Neural crest cell (in vitro differentiated cells): ENCODE measurements at regions not wholly inside any gene's neighbourhood (a gene's known extent, or its start where the extent isn't known, plus 50 kb on each side); places are given as distances from the start of the nearest gene placed in this dataset.

Experiments
- DNase-seq: peaks from one replicate; pipeline ENCODE4 v3.0.0; 2021; ENCODE audit warnings: low read depth, mixed read lengths, low spot score
- H3K27ac Mint-ChIP-seq: one replicate; pipeline ENCODE4 v1.8.0; 2021; ENCODE audit warnings: mild to moderate bottlenecking, mixed read lengths; ENCODE audit not compliant: unreplicated experiment
- H3K27me3 Mint-ChIP-seq: 2 replicates; pipeline ENCODE4 v1.8.0; 2021; ENCODE audit warnings: low read depth, mild to moderate bottlenecking, mixed read lengths
- H3K36me3 Mint-ChIP-seq: 2 replicates; pipeline ENCODE4 v1.8.0; 2021; ENCODE audit warnings: low read depth, mild to moderate bottlenecking, mixed read lengths
- H3K4me1 Mint-ChIP-seq: 2 replicates; pipeline ENCODE4 v1.8.0; 2021; ENCODE audit warnings: mixed read lengths
- H3K4me3 Mint-ChIP-seq: one replicate; pipeline ENCODE4 v1.8.0; 2021; ENCODE audit warnings: mild to moderate bottlenecking, mixed read lengths
- H3K9me3 Mint-ChIP-seq: 2 replicates; pipeline ENCODE4 v1.8.0; 2021; ENCODE audit warnings: mixed read lengths
- TF ChIP-seq, protein P1 (sequence below): fragments of 200-600 bp; sonication (generic); conservative IDR thresholded peaks from 2 replicates; pipeline ENCODE4 v1.5.0; 2021; ENCODE audit warnings: antibody characterized with exemption, mild to moderate bottlenecking

DNA sequence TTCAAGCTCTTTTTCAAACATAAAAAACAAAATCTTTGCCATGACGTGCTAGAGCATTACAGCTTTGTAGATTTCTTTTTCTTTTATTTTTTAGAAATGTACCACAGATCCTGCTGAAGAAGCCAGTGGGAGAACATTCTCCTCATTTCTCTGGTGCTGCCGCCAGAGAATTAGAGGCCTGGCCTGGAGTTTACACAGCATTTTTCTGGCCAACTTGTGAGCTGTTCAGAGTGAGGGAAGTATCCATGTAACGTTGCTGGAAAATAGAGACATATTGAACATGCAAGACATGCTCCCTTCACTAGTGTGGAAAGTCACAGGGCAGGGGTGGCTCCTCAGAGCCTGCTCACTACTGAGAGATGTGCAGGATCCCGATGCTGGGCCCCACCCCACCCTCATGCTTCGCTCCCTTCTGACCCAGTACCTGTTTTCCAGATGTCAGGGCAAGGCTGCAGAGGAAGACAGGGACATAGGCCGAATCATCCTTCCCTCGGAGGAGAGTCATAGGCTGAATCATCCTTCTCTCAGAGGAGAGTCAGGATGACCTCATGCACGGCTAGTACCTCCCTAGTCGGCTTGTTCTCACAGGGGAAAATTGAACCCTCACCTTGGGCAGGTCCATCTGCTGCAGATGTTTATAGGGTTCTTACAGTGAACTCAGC, 298.5 kb downstream of the INSIG2 start:
- H3K27ac Mint-ChIP-seq, result peak overlapping the region; percentile 19
- no peaks in the 10 kb centered on the region for H3K4me1 Mint-ChIP-seq
- no peak overlapping the region for H3K4me3 Mint-ChIP-seq
- H3K36me3 Mint-ChIP-seq, result peaks cover 6% of the 10 kb centered on the region
- H3K9me3 Mint-ChIP-seq, result peaks cover 16% of the 10 kb centered on the region
- TF ChIP-seq, protein P1, sequence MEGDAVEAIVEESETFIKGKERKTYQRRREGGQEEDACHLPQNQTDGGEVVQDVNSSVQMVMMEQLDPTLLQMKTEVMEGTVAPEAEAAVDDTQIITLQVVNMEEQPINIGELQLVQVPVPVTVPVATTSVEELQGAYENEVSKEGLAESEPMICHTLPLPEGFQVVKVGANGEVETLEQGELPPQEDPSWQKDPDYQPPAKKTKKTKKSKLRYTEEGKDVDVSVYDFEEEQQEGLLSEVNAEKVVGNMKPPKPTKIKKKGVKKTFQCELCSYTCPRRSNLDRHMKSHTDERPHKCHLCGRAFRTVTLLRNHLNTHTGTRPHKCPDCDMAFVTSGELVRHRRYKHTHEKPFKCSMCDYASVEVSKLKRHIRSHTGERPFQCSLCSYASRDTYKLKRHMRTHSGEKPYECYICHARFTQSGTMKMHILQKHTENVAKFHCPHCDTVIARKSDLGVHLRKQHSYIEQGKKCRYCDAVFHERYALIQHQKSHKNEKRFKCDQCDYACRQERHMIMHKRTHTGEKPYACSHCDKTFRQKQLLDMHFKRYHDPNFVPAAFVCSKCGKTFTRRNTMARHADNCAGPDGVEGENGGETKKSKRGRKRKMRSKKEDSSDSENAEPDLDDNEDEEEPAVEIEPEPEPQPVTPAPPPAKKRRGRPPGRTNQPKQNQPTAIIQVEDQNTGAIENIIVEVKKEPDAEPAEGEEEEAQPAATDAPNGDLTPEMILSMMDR, result no peak
- DNase-seq, result no peak
- no peaks in the 10 kb centered on the region for H3K27me3 Mint-ChIP-seq

DNA sequence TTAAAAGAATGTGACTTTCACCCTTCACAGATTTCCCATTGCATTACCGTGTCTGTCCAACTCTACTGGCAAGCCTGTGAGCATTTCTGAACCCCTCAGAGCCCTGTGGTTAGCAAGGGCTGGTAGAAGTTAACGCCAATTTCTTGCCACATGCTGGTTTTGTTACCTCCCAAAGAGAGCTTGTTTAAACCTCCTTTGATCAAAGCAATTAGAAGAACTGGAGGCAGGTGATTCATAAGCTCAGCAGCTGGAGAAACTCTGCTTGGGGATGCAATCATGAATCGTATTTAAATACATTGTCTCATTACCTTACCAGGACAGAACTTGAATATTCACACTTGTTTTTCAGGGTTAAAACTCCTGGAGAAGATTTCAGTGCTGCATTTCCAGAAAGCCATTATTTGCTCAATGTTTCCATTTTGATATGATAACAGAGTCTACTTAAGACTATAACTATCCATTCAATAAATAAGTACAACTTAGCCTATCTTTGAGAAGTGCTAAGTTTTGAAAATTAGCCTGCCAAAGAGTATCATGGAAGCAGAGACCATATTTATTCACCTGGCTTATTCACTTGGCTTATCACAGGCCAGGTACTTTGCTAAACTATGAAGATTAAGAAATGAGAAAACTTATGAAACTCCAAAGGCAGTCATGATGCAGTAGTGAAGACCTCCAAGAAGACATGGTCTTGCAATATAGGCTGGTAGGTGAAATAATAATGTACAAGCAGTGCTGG, 292.8 kb downstream of the INSIG2 start:
- DNase-seq, result no peak
- peaks cover 3% of the 10 kb centered on the region for H3K36me3 Mint-ChIP-seq
- H3K4me3 Mint-ChIP-seq, result no peak overlapping the region
- H3K27ac Mint-ChIP-seq, result no peak overlapping the region
- H3K4me1 Mint-ChIP-seq, result no peaks in the 10 kb centered on the region
- TF ChIP-seq, protein P1, result no peak
- H3K27me3 Mint-ChIP-seq, result peaks cover 24% of the 10 kb centered on the region
- peaks cover 4% of the 10 kb centered on the region for H3K9me3 Mint-ChIP-seq

- H3K27ac Mint-ChIP-seq, result no peak overlapping the region
- no peak overlapping the region for H3K4me3 Mint-ChIP-seq
- peaks cover 44% of the 10 kb centered on the region for H3K27me3 Mint-ChIP-seq
- peaks cover 28% of the 10 kb centered on the region for H3K4me1 Mint-ChIP-seq
- H3K9me3 Mint-ChIP-seq, result no peaks in the 10 kb centered on the region
- H3K36me3 Mint-ChIP-seq, result no peaks in the 10 kb centered on the region
- DNase-seq, result no peak
- TF ChIP-seq, protein P1, result no peak
Observed at GRCh38 chr2:118375907-118376485, 287.7 kb downstream of the INSIG2 start.

DNA sequence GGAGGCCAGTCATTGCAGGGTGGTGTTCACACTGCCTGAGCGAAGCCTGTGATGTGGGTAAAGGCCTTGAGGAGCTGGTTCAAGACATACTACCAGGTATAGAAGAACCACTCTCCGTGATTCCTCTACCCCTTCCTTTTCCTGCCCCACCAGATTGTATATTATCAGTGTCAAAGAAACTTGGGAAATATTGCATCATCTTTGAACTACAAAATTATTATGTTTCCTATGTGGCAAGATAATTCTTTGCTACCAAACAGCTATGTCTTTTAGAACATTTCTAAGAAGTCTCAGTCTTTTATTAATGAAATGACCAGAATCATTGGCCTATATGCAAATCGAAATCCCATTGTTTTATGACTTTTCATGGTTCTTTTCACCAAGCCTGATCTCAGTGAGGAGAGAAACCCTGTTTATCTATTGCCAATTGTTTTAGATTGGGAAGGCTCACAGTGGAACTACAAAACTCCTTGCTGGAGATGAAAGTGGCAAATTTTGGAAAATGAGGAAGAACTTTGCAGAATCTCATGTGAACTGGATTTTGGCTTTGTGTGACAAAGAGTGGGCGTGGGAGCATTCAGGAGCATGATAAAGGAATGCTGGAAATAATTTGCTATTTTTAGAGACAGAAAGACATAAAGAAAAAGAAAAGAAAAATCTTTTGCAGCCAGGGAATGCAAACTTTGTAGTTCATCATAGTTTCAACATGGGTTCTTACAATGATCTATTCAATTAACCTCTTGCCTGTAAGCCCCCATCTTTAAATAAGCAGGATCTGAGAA, 286.9 kb downstream of the INSIG2 start:
- no peaks in the 10 kb centered on the region for H3K36me3 Mint-ChIP-seq
- peaks cover 28% of the 10 kb centered on the region for H3K4me1 Mint-ChIP-seq
- H3K4me3 Mint-ChIP-seq, result no peak overlapping the region
- H3K9me3 Mint-ChIP-seq, result no peaks in the 10 kb centered on the region
- H3K27ac Mint-ChIP-seq, result no peak overlapping the region
- H3K27me3 Mint-ChIP-seq, result peaks cover 44% of the 10 kb centered on the region
- DNase-seq, result no peak
- TF ChIP-seq, protein P1, result no peak
